Prostate gland (tissue), 2 donors: ENCODE measurements at regions not wholly inside any gene's neighbourhood (a gene's known extent, or its start where the extent isn't known, plus 50 kb on each side); places are given as distances from the start of the nearest gene placed in this dataset.

Source experiments
- CTCF ChIP-seq, 4 experiments: fragments of 200-600 bp in 2 of 4; fragments of 450-650 bp in 2 of 4; sonication (generic) in 2 of 4; IDR thresholded peaks; 1 replicate in 3 of 4; 2 replicates in 1 of 4; pipeline ENCODE4 v1.5.1; 2016 to 2019; ENCODE audit warnings: antibody characterized with exemption in 4 of 4, mild to moderate bottlenecking in 2 of 4, moderate library complexity in 2 of 4
- POLR2A ChIP-seq: fragments of 450-650 bp; IDR thresholded peaks from one replicate; pipeline ENCODE4 v1.6.1; 2016; ENCODE audit warnings: antibody characterized with exemption, mild to moderate bottlenecking
- POLR2AphosphoS5 ChIP-seq: sonication (generic); formaldehyde crosslinking; IDR thresholded peaks from one replicate; pipeline ENCODE4 v1.6.1; 2017; ENCODE audit warnings: antibody characterized with exemption

DNA sequence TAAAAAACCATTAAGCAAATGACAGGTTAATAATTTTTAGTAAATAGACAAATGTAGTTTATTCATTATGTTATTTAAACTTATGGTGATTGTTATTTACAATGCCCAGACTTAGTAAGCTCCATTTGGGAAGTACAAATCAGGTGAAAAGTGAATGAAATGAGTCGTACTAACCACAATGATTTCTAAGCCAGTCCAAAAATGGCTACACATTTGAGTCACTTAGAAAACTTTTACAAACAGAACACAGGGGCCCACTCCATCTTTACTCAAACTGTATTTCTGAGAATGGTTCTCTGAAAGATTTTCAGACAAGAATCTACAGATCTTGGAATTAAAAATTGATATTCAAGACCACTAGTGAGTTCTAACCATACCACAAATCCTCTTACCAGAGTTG, 653.3 kb upstream of the MIS18BP1 start:
- TF ChIP-seq CTCF (IDR thresholded peaks at IDR 0.05) (no peak), POLR2AphosphoS5 (no peak), POLR2A (no peak)
